ENCODE measurements at regions not wholly inside any gene's neighbourhood (a gene's known extent, or its start where the extent isn't known, plus 50 kb on each side); places are given as distances from the start of the nearest gene placed in this dataset.

DNA sequence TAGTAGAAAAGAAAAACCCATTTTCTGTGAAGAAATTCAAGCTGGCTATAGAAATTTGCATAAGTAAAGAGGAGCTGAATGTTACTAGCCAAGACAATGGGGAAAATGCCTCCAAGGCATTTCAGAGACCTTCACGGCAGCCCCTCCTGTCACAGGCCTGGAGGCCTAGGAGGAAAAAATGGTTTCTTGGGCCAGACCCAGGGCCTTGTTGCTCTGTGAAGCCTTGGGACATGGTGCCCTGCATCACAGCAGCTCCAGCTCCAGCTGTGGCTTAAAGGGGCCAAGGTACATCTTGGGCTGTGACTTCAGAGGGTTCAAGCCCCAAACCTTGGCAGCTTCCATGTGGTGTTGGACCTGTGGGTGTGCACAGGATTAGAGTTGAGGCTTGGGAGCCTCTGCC lies 130.0 kb upstream of the DMRTA1 start:
- TF ChIP-seq POLR2A (IDR thresholded peaks at IDR 0.05; ENCODE audit: low read depth, low read length) (no peak), TAF1 (IDR thresholded peaks at IDR 0.05; ENCODE audit: borderline replicate concordance, low read depth, low read length) (no peak), POLR2AphosphoS5 (IDR thresholded peaks at IDR 0.05; ENCODE audit: low read depth, low read length) (no peak)
- no peak for DNase-seq (ENCODE audit: insufficient read length)
- no peak for FAIRE-seq

DNA sequence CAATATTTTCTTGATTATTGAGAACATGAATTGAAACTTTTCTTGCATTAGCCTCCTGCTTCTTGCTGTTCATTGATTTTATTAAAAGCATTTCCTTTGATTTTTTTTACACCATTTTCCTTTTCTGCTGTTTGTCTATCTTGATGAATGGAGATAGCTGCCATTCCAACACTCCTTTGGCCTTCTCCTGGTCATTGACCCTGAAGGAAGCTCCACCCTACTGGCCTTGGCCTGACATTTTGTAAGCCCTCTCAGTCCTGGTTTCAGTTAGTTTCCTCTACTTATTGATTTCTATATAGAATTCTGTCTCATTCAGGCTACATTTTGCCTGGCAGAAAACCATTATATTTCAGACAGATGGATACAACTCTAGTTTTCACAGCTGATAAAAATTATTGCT lies 115.1 kb upstream of the DMRTA1 start:
- TF ChIP-seq POLR2A (IDR thresholded peaks at IDR 0.05; ENCODE audit: low read depth, low read length) (no peak), POLR2AphosphoS5 (IDR thresholded peaks at IDR 0.05; ENCODE audit: low read depth, low read length) (no peak), TAF1 (IDR thresholded peaks at IDR 0.05; ENCODE audit: borderline replicate concordance, low read depth, low read length) (no peak)
- no peak for FAIRE-seq
- no peak for DNase-seq (ENCODE audit: insufficient read length)

DNA sequence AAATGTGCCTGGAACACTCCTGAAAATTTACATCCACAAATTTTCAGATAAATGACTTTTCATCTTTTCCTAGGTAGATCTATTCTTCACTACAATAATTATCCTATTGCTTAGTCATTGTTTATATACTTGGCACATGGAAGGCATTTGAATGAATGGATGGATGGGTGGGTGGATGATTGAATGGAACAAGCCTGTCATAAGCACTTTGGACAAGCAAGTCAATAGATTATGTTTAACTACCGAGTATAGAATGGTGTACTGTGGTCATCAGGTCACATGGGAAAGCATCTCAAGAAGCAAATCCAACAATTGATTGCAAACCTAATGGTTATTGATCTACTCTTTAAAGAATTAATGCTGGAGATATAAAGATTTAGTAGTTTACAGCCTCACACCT lies 114.4 kb upstream of the DMRTA1 start:
- TF ChIP-seq TAF1 (IDR thresholded peaks at IDR 0.05; ENCODE audit: borderline replicate concordance, low read depth, low read length) = no peak
- TF ChIP-seq POLR2A (IDR thresholded peaks at IDR 0.05; ENCODE audit: low read depth, low read length) = no peak
- TF ChIP-seq POLR2AphosphoS5 (IDR thresholded peaks at IDR 0.05; ENCODE audit: low read depth, low read length) = no peak
- DNase-seq (ENCODE audit: insufficient read length) (no peak), FAIRE-seq (no peak)

DNA sequence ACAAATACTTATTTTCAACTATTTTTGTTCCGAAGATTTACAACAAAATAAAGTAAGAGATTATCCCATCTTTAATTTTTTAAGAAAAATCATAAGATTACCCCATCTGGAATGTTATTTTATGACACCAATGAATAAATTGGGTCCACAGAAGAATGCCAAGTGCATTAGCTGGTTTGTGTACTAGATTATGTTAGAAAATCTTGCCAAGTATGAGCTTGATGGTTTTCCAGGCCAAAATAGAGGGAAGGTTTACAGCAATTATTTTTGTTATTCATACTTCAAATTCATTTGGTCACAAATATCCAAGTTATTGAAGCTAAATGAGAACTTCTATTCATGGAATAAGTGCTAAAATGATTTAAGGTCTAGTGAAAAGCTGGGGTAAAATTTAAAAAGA lies 109.4 kb upstream of the DMRTA1 start:
- no peak for DNase-seq (ENCODE audit: insufficient read length)
- TF ChIP-seq POLR2A (IDR thresholded peaks at IDR 0.05; ENCODE audit: low read depth, low read length) = no peak
- TF ChIP-seq TAF1 (IDR thresholded peaks at IDR 0.05; ENCODE audit: borderline replicate concordance, low read depth, low read length) = no peak
- no peak for TF ChIP-seq POLR2AphosphoS5 (IDR thresholded peaks at IDR 0.05; ENCODE audit: low read depth, low read length)
- no peak for FAIRE-seq

DNA sequence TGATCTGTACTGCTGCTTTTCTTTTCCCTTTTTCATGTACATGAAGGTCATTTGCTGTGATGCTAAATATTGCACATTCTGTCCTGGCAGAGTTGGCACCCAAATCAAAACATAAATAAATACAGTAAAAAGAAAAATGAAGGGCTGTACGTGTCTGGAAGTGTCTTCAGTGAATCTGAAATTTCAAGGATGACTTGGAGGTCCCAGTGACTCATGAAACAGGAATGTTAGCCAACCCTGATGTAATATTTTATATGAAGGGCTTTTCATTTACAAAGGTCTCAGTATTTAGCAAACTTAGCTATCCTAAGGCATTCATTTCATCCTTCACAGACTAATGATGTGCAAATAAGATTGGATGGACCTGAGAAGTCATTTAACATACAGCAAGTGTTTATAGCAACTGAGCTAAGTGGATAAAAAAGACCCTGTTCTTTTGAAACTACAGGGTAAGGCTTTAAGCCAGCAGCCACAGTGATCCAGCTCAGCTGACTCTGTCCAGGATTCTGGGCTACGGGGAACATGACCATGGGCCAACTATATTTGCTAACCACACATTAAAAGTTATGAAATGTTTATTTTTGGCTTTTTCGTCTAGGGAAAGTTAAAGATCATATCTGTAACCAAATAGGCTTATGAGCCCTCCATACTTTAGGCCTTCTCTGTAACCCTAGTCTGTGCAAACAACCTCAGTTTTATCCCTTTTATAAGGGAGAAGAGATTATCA lies 104.0 kb upstream of the DMRTA1 start:
- FAIRE-seq = no peak
- TF ChIP-seq TAF1 (IDR thresholded peaks at IDR 0.05; ENCODE audit: borderline replicate concordance, low read depth, low read length) = no peak
- no peak for TF ChIP-seq POLR2A (IDR thresholded peaks at IDR 0.05; ENCODE audit: low read depth, low read length)
- no peak for TF ChIP-seq POLR2AphosphoS5 (IDR thresholded peaks at IDR 0.05; ENCODE audit: low read depth, low read length)
- DNase-seq (ENCODE audit: insufficient read length) = no peak

DNA sequence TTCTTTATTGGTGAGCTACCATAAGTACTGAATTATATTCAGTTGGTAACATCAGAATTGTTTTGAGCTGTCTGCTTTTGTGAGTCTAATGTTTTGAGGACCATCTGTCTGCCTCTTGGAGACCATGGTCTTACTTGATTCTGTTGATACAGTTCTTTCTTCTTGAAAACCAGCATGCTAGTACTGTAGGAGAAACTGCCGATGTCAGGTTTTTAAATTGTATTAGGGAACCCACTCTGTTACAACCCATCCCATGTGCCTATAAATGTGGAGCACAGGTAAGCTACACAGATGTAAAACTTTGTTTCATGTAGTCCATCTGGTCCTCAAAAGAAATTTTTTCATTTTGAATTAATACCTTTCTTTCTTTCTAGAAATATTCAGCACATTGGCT lies 103.4 kb upstream of the DMRTA1 start:
- no peak for FAIRE-seq
- no peak for TF ChIP-seq TAF1 (IDR thresholded peaks at IDR 0.05; ENCODE audit: borderline replicate concordance, low read depth, low read length)
- no peak for TF ChIP-seq POLR2A (IDR thresholded peaks at IDR 0.05; ENCODE audit: low read depth, low read length)
- no peak for DNase-seq (ENCODE audit: insufficient read length)

DNA sequence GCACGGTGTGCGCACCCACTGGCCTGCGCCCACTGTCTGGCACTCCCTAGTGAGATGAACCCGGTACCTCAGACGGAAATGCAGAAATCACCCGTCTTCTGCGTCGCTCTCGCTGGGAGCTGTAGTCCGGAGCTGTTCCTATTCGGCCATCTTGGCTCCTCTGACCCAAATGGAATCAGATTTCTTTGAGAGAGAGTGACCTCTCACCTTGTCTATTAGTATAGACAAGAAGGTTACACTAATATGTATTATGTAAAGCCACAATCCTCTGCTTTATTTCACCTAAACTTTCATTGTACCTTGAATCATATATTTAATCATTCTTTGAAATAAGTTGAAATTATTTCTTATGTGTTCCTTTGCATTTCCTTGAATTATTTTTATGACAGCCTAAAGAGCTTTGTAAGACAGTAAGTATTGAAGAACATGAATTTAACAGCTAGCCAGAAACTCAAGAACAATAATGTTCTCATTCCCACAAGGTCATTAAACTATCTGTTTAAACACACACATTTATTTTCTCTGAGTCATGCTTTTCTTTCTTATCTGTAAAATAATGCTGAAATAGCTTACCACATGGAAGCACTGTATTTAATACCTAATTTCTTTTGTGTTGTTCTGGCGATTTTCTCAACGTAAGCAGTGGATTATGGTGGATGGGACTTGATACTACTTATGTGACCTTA lies 91.8 kb upstream of the DMRTA1 start:
- DNase-seq (ENCODE audit: insufficient read length) (no peak), FAIRE-seq (no peak)
- no peak for TF ChIP-seq TAF1 (IDR thresholded peaks at IDR 0.05; ENCODE audit: borderline replicate concordance, low read depth, low read length)
- TF ChIP-seq POLR2AphosphoS5 (IDR thresholded peaks at IDR 0.05; ENCODE audit: low read depth, low read length) = no peak

DNA sequence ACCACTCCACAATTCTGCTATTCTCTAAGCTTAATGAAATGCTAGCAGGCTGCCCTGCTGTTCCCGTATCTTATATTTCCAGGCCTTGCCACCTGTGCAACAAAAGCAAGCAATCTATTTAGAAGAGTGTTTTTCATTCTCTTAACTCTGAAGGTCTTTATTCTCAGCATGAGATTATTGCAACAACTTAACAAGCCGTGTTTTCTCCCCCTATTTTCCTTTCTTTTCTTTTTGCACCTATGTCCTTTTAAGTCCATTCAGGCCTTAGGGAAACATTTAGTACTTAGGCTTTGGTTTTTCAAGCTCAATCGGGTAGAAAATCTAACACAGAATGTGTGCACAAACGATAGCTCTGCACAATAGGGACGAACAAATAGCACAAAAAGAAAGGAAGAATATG lies 89.6 kb upstream of the DMRTA1 start:
- TF ChIP-seq TAF1 (IDR thresholded peaks at IDR 0.05; ENCODE audit: borderline replicate concordance, low read depth, low read length) = no peak
- TF ChIP-seq POLR2A (IDR thresholded peaks at IDR 0.05; ENCODE audit: low read depth, low read length) = no peak
- TF ChIP-seq POLR2AphosphoS5 (IDR thresholded peaks at IDR 0.05; ENCODE audit: low read depth, low read length) = no peak
- FAIRE-seq (no peak), DNase-seq (ENCODE audit: insufficient read length) (no peak)

DNA sequence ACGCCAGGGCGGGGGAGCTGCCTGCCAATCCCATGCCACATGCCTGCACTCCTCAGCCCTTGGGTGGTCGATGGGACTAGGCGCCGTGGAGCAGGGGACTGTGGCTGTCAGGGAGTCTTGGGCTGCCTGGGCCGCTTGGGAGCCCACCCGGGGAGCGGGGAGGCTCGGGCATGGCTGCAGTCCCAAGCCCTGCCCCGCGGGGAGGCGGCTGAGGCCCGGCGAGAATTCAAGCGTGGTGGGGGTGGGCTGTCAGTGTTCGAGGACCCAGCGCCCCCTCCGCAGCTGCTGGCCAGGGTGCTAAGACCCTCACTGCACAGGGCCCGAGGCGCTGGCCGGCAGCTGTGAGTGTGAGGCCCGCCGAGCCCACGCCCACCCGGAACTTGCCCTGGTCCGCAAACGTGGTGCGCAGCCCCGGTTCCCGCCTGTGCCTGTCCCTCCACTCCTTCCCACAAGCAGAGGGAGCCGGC lies 83.2 kb upstream of the DMRTA1 start:
- FAIRE-seq (no peak), DNase-seq (ENCODE audit: insufficient read length) (no peak)
- TF ChIP-seq POLR2AphosphoS5 (IDR thresholded peaks at IDR 0.05; ENCODE audit: low read depth, low read length) (no peak), POLR2A (IDR thresholded peaks at IDR 0.05; ENCODE audit: low read depth, low read length) (no peak), TAF1 (IDR thresholded peaks at IDR 0.05; ENCODE audit: borderline replicate concordance, low read depth, low read length) (no peak)

DNA sequence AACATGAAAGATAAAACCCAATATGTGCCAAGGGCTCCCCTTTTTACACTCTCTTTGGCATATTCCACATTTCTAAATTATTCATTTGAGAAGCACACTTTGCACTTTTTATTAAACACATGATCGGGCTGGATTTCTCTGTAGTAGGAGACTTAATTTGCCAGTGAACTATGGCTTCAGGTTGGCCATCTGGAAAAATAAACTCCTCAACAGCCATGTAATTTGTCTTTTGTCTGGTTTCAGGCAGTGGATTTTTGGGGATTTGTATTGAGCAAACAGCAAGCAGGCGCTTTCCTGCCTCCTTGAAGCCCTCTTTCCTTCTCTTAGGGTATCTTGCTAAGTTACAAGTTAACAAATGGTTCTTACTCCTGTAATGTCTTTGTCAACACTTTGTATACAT lies 73.0 kb upstream of the DMRTA1 start:
- DNase-seq (ENCODE audit: insufficient read length) = no peak
- TF ChIP-seq POLR2AphosphoS5 (IDR thresholded peaks at IDR 0.05; ENCODE audit: low read depth, low read length) = no peak
- TF ChIP-seq POLR2A (IDR thresholded peaks at IDR 0.05; ENCODE audit: low read depth, low read length) = no peak
- no peak for TF ChIP-seq TAF1 (IDR thresholded peaks at IDR 0.05; ENCODE audit: borderline replicate concordance, low read depth, low read length)
- no peak for FAIRE-seq

DNA sequence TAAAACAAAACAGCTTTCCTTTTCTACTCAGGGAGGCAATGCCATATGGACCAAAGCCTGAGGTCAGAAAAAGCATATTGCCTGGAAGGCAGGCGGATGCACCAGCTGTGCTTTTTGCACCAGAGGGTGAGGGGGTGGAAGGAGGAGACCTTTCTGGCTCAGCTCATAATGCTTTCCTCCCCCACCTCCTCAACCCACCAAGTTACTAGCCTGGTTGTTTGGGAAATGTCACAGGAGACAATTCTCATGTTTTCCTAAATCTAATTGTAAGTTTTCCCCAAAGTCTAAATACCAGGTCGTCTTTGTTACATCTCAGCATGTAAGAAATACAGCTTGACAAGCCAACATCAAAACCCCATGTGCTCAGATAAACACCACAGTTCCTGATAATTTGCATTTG lies 72.6 kb upstream of the DMRTA1 start:
- FAIRE-seq (no peak), DNase-seq (ENCODE audit: insufficient read length) (no peak)
- no peak for TF ChIP-seq POLR2AphosphoS5 (IDR thresholded peaks at IDR 0.05; ENCODE audit: low read depth, low read length)
- TF ChIP-seq POLR2A (IDR thresholded peaks at IDR 0.05; ENCODE audit: low read depth, low read length) = no peak

DNA sequence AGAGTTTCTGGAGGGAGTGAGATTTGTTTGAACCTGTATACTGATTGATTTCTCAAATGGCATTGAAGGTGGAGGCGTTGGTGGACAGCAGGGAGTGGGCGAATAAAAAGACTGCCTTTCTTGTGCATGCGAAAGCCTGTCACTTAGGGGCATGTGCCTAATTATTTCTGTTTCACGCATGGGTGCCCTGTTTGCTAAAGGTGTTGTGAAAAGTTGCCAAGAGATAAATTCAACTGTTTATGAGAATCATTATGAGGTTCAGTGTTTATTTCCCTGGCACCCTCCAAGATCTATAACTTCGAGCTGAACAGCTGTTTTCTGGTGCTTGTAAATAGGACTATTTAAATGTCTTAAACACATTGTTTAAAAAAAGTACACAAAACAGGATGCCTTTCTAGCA lies 67.4 kb upstream of the DMRTA1 start:
- no peak for FAIRE-seq
- TF ChIP-seq TAF1 (IDR thresholded peaks at IDR 0.05; ENCODE audit: borderline replicate concordance, low read depth, low read length) (no peak), POLR2A (IDR thresholded peaks at IDR 0.05; ENCODE audit: low read depth, low read length) (no peak), POLR2AphosphoS5 (IDR thresholded peaks at IDR 0.05; ENCODE audit: low read depth, low read length) (no peak)
- DNase-seq (ENCODE audit: insufficient read length) = no peak

Data from GM12892 (cell line).